HCT116 (cell line): ENCODE measurements at regions not wholly inside any gene's neighbourhood (a gene's known extent, or its start where the extent isn't known, plus 50 kb on each side); places are given as distances from the start of the nearest gene placed in this dataset.

Source experiments
- ATAC-seq: fragments of 200-7000 bp; cut with Tn5 transposase; 2 replicates; pipeline ENCODE4 v1.9.1; 2020; ENCODE audit warnings: mild to moderate bottlenecking, moderate library complexity
- BruUV-seq: library from RNA; stranded (reverse); fragments of 400-500 nt; replicated peaks from 2 replicates; lab custom pipeline; 2021; lab: Mats Ljungman, UMichigan
- CTCF ChIA-PET: fragments of 300-600 bp; sonication (Branson Sonifier 250); formaldehyde crosslinking; loops from one replicate; lab custom pipeline; 2021; ENCODE audit warnings: antibody characterized with exemption; lab: Charles Lee
- POLR2A ChIA-PET: fragments of 300-600, 350-600 bp; sonication (Branson Sonifier 250); formaldehyde crosslinking; loops from one replicate; lab custom pipeline; 2021; ENCODE audit warnings: antibody characterized with exemption; lab: Charles Lee
- RAD21 ChIA-PET, 2 experiments: fragments of 300-600 bp; sonication (Branson Sonifier 250); formaldehyde crosslinking; loops; one replicate each; lab custom pipeline; 2023; ENCODE audit warnings: low total read pairs in 2 of 2; ENCODE audit not compliant: uncharacterized antibody in 2 of 2, unreplicated experiment in 2 of 2, low non-redundant PET in 1 of 2; lab: Charles Lee
- DNase-seq: peaks from one replicate; pipeline ENCODE4 v3.0.0-alpha.2; 2010; ENCODE audit warnings: low read depth, low spot score
- H2AFZ ChIP-seq: fragments of 200-600 bp; shearing (Covaris generic), sonication (generic); 2 replicates; pipeline ENCODE4 v1.6.1; 2017; ENCODE audit warnings: low read depth, mixed run types, mixed read lengths, antibody characterized with exemption, low read length; ENCODE audit not compliant: poor library complexity, severe bottlenecking
- H3K27ac ChIP-seq: 2 replicates; pipeline ENCODE4 v1.5.1; 2012; ENCODE audit warnings: low read depth, low read length
- H3K27me3 ChIP-seq: fragments of 200-600 bp; sonication (generic); 2 replicates; pipeline ENCODE4 v1.6.1; 2016; ENCODE audit warnings: mixed run types, low read length, mixed read lengths; ENCODE audit not compliant: insufficient read depth
- H3K36me3 ChIP-seq, 2 experiments: fragments of 200-500 bp in 1 of 2; fragments of 200-600 bp in 1 of 2; sonication (Bioruptor generic) in 1 of 2; sonication (generic) in 1 of 2; 2 replicates each; pipeline versions ENCODE4 v1.5.1 to v1.6.1; 2014 to 2016; ENCODE audit warnings: low read length in 2 of 2, inconsistent platforms in 1 of 2, mixed read lengths in 1 of 2, mixed run types in 1 of 2; ENCODE audit not compliant: insufficient read depth in 2 of 2, control insufficient read depth in 1 of 2
- H3K4me1 ChIP-seq, 2 experiments: fragments of 200-600 bp in 1 of 2; sonication (generic) in 1 of 2; 2 replicates each; pipeline versions ENCODE4 v1.5.1 to v1.6.1; 2012 to 2017; ENCODE audit warnings: low read length in 2 of 2, inconsistent platforms in 1 of 2, mild to moderate bottlenecking in 1 of 2, mixed read lengths in 1 of 2, mixed run types in 1 of 2, moderate library complexity in 1 of 2; ENCODE audit not compliant: insufficient read depth in 2 of 2, control insufficient read depth in 1 of 2
- H3K4me2 ChIP-seq: fragments of 200-600 bp; sonication (generic); 2 replicates; pipeline ENCODE4 v1.6.1; 2017; ENCODE audit warnings: mixed run types, low read length, mixed read lengths
- H3K4me3 ChIP-seq, 2 experiments: fragments of 200-600 bp in 1 of 2; sonication (generic) in 1 of 2; replicated peaks in 1 of 2; 2 replicates each; pipeline ENCODE4 v1.5.1; 2011 to 2016; ENCODE audit warnings: low read length in 2 of 2, control low read depth in 1 of 2, low read depth in 1 of 2, mild to moderate bottlenecking in 1 of 2, mixed read lengths in 1 of 2, mixed run types in 1 of 2
- H3K79me2 ChIP-seq: fragments of 200-600 bp; sonication (generic); 2 replicates; pipeline ENCODE4 v1.6.1; 2017; ENCODE audit warnings: mild to moderate bottlenecking, mixed run types, low read length, moderate library complexity, mixed read lengths; ENCODE audit not compliant: insufficient read depth
- H3K9ac ChIP-seq: fragments of 200-600 bp; sonication (generic); 2 replicates; pipeline ENCODE4 v1.6.1; 2016; ENCODE audit warnings: low read length, mixed read lengths
- H3K9me2 ChIP-seq: fragments of 200-600 bp; sonication (generic), shearing (Covaris generic); 2 replicates; pipeline ENCODE4 v1.6.1; 2017; ENCODE audit warnings: mixed run types, mild to moderate bottlenecking, moderate library complexity; ENCODE audit not compliant: insufficient read depth
- H3K9me3 ChIP-seq, 2 experiments: fragments of 200-500 bp in 1 of 2; fragments of 200-600 bp in 1 of 2; sonication (Bioruptor generic) in 1 of 2; sonication (generic) in 1 of 2; 2 replicates each; pipeline ENCODE4 v1.6.1; 2014 to 2017; ENCODE audit warnings: low read length in 2 of 2, mixed read lengths in 2 of 2, inconsistent platforms in 1 of 2, low read depth in 1 of 2, mild to moderate bottlenecking in 1 of 2, mixed run types in 1 of 2, moderate library complexity in 1 of 2; ENCODE audit not compliant: control insufficient read depth in 1 of 2, insufficient read depth in 1 of 2
- H4K20me1 ChIP-seq: fragments of 200-600 bp; sonication (generic), shearing (Covaris generic); 2 replicates; pipeline ENCODE4 v1.6.1; 2017; ENCODE audit warnings: mixed run types, mild to moderate bottlenecking, moderate library complexity; ENCODE audit not compliant: insufficient read depth
- CBX3 ChIP-seq: IDR thresholded peaks from 2 replicates; pipeline ENCODE4 v1.6.1; 2012; ENCODE audit warnings: low read depth
- EGR1 ChIP-seq: IDR thresholded peaks from 2 replicates; pipeline ENCODE4 v1.6.1; 2012; ENCODE audit warnings: low read depth
- ELF1 ChIP-seq: IDR thresholded peaks from 2 replicates; pipeline ENCODE4 v1.6.1; 2012; ENCODE audit warnings: low read depth, borderline replicate concordance
- POLR2AphosphoS5 ChIP-seq: IDR thresholded peaks from 2 replicates; pipeline ENCODE4 v1.6.1; 2011; ENCODE audit warnings: mild to moderate bottlenecking, low read depth, low read length, moderate library complexity
- RAD21 ChIP-seq: IDR thresholded peaks from 2 replicates; pipeline ENCODE4 v1.6.1; 2012; ENCODE audit warnings: low read depth, mild to moderate bottlenecking
- REST ChIP-seq: IDR thresholded peaks from 2 replicates; pipeline ENCODE4 v1.6.1; 2012; ENCODE audit warnings: low read depth
- SIN3A ChIP-seq: IDR thresholded peaks from 2 replicates; pipeline ENCODE4 v1.6.1; 2012; ENCODE audit warnings: low read depth
- ZFX ChIP-seq: fragments of 450-650 bp; IDR thresholded peaks from 2 replicates; pipeline ENCODE4 v1.6.1; 2017
- ZNF274 ChIP-seq: fragments of 200-500 bp; sonication (Bioruptor generic); IDR thresholded peaks from 2 replicates; pipeline ENCODE4 v1.6.1; 2014; ENCODE audit warnings: mild to moderate bottlenecking, low read depth, low read length, inconsistent platforms
- intact Hi-C: fragments of 100-400 bp; cut with micrococcal nuclease; formaldehyde crosslinking; loops from 2 replicates; pipeline ENCODE4 v1.10.0; 2022
- TF ChIP-seq, protein P1 (sequence below): IDR thresholded peaks from 2 replicates; pipeline ENCODE4 v1.6.1; 2012

- Histone ChIP-seq H2AFZ (no peak overlapping the region), H3K9me3 (no peaks in the 10 kb centered on the region), H3K9ac (no peak overlapping the region), H4K20me1 (no peaks in the 10 kb centered on the region), H3K4me2 (no peak overlapping the region), H3K9me2 (no peaks in the 10 kb centered on the region), H3K4me1 (peaks cover 2 to 6% of the 10 kb centered on the region in 2 experiments; a peak in 3 of 4 replicates), H3K36me3 (no peaks in the 10 kb centered on the region), H3K79me2 (no peaks in the 10 kb centered on the region), H3K27me3 (no peaks in the 10 kb centered on the region), H3K4me3 (no peak overlapping the region), H3K27ac (no peak overlapping the region)
- RAD21 ChIA-PET: no interaction called here
- intact Hi-C loops: no loop called here
- TF ChIP-seq RAD21 (no peak), ELF1 (no peak), REST (no peak), EGR1 (no peak), CBX3 (no peak), POLR2AphosphoS5 (no peak), ZNF274 (no peak), ZFX (no peak), SIN3A (no peak)
- TF ChIP-seq, protein P1, sequence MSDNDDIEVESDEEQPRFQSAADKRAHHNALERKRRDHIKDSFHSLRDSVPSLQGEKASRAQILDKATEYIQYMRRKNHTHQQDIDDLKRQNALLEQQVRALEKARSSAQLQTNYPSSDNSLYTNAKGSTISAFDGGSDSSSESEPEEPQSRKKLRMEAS: no peak
- no peak for DNase-seq
- ATAC-seq: no peak
- CTCF ChIA-PET: no interaction called here
- BruUV-seq: no TSS peak
- POLR2A ChIA-PET: no interaction called here
Observed at GRCh38 chr21:35646606-35647005, 413.7 kb downstream of the SETD4 start.
